Right cardiac atrium (tissue), 5 donors: ENCODE measurements at regions not wholly inside any gene's neighbourhood (a gene's known extent, or its start where the extent isn't known, plus 50 kb on each side); places are given as distances from the start of the nearest gene placed in this dataset.

Experiments
- ATAC-seq, 2 donors: fragments of 200-7000 bp; cut with Tn5 transposase; one replicate each; pipeline versions ENCODE4 v1.8.0 to v1.9.1; 2020; ENCODE audit warnings: moderate library complexity in 2 of 2, mild to moderate bottlenecking in 1 of 2
- DNase-seq, 3 donors: peaks; one replicate each; pipeline ENCODE4 v3.0.0-alpha.2; 2020
- H3K27ac ChIP-seq: one replicate; pipeline ENCODE4 v1.5.1; 2013; ENCODE audit warnings: mild to moderate bottlenecking, low read length, control low read depth, moderate library complexity
- H3K27me3 ChIP-seq: one replicate; pipeline ENCODE4 v1.6.1; 2013; ENCODE audit not compliant: control insufficient read depth, insufficient read depth
- H3K4me1 ChIP-seq: one replicate; pipeline ENCODE4 v1.6.1; 2013; ENCODE audit warnings: low read length; ENCODE audit not compliant: control insufficient read depth, insufficient read depth
- H3K4me3 ChIP-seq: one replicate; pipeline ENCODE4 v1.5.1; 2013; ENCODE audit warnings: low read length, control low read depth
- H3K9me3 ChIP-seq: one replicate; pipeline ENCODE4 v1.6.1; 2013; ENCODE audit warnings: low read length; ENCODE audit not compliant: control insufficient read depth
- WGBS: extraction: QIAGEN DNeasy Blood & Tissue Kit; methylation state at CpG from one replicate; pipeline ENCODE4 v1.1.7; 2013; 5-methylcytosine and 5-hydroxymethylcytosine counted together
- intact Hi-C, 4 donors: fragments of 100-400 bp; cut with DNase I; formaldehyde crosslinking; loops; one replicate each; pipeline versions ENCODE4 v1.11.0 to v1.14.0; 2022 to 2023
- donor health status: healthy with polysubstance abuse.
- donor health status: DM: no; HTN: yes; CAD: no.
- donor health status: DM: no; HTN: no; CAD: no.
- donor health status: DM: no; HTN: yes; CAD: no; lungs with severe emphysema.
- donor health status: DM: yes; HTN: yes; CAD: no.

- 62% methylated on average over 4 of the region's 4 CpGs for WGBS
- Histone ChIP-seq H3K4me1 (no peaks in the 10 kb centered on the region), H3K4me3 (no peak overlapping the region), H3K27me3 (no peaks in the 10 kb centered on the region), H3K27ac (no peak overlapping the region), H3K9me3 (no peaks in the 10 kb centered on the region)
- DNase-seq (no peak), ATAC-seq (no peak)
- intact Hi-C loops: no loop called here
These were observed 663.1 kb downstream of the XIRP2 start for GRCh38 chr2:167551416-167551815.

DNA sequence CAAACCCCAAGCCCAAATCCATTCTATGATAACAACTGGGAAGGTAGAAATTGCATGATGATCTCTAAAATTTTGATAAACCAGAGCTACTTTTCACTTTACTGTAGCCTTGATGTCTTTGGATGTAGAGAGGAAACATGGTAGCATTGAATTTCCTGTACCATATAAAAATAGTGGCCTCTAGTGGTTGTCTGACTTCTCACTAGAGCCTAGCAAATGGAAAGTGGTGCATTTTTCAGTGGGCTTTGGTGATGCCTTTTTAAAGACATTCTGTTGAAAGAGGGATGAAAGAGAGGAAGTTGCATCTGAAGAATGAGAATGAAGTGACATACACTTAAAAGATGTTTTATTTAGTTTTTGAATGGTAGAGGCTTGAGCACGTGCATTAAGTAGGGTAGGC, 662.2 kb downstream of the XIRP2 start:
- no peak overlapping the region for H3K4me3 ChIP-seq
- WGBS: 94% methylated on average over 1 of the region's 1 CpG
- H3K4me1 ChIP-seq: no peaks in the 10 kb centered on the region
- no peak for ATAC-seq
- no peak overlapping the region for H3K27ac ChIP-seq
- no peaks in the 10 kb centered on the region for H3K27me3 ChIP-seq
- DNase-seq: no peak
- no peaks in the 10 kb centered on the region for H3K9me3 ChIP-seq
- intact Hi-C loops: no loop called here

GRCh38 chr2:167548396-167548795, 660.1 kb downstream of the XIRP2 start:
- Histone ChIP-seq H3K4me1 (no peaks in the 10 kb centered on the region), H3K9me3 (no peaks in the 10 kb centered on the region), H3K27me3 (no peaks in the 10 kb centered on the region), H3K4me3 (no peak overlapping the region), H3K27ac (no peak overlapping the region)
- intact Hi-C loops: no loop called here
- WGBS: 83% methylated on average over 2 of the region's 2 CpGs
- ATAC-seq (no peak), DNase-seq (no peak)

GRCh38 chr2:167544602-167545001, 656.3 kb downstream of the XIRP2 start:
- Histone ChIP-seq H3K27ac (no peak overlapping the region), H3K4me3 (no peak overlapping the region), H3K27me3 (no peaks in the 10 kb centered on the region), H3K9me3 (no peaks in the 10 kb centered on the region), H3K4me1 (no peaks in the 10 kb centered on the region)
- 94% methylated on average over 19 of the region's 19 CpGs for WGBS
- DNase-seq (no peak), ATAC-seq (no peak)
- intact Hi-C loops: no loop called here

- no peaks in the 10 kb centered on the region for H3K4me1 ChIP-seq
- H3K27me3 ChIP-seq: no peaks in the 10 kb centered on the region
- H3K4me3 ChIP-seq: no peak overlapping the region
- WGBS: 88% methylated on average over 4 of the region's 4 CpGs
- no peak overlapping the region for H3K27ac ChIP-seq
- ATAC-seq (no peak), DNase-seq (no peak)
- intact Hi-C loops: no loop called here
- no peaks in the 10 kb centered on the region for H3K9me3 ChIP-seq
These were observed 655.4 kb downstream of the XIRP2 start for GRCh38 chr2:167543721-167544120.

GRCh38 chr2:167537743-167538142, 649.5 kb downstream of the XIRP2 start:
- Histone ChIP-seq H3K4me3 (no peak overlapping the region), H3K9me3 (no peaks in the 10 kb centered on the region), H3K27me3 (no peaks in the 10 kb centered on the region), H3K27ac (no peak overlapping the region), H3K4me1 (no peaks in the 10 kb centered on the region)
- 68% methylated on average over 4 of the region's 4 CpGs for WGBS
- DNase-seq: no peak
- ATAC-seq: no peak
- intact Hi-C loops: no loop called here

- no peaks in the 10 kb centered on the region for H3K4me1 ChIP-seq
- H3K4me3 ChIP-seq: no peak overlapping the region
- no peaks in the 10 kb centered on the region for H3K9me3 ChIP-seq
- ATAC-seq: no peak
- H3K27ac ChIP-seq: no peak overlapping the region
- intact Hi-C loops: no loop called here
- WGBS: 87% methylated on average over 1 of the region's 1 CpG
- H3K27me3 ChIP-seq: no peaks in the 10 kb centered on the region
- no peak for DNase-seq
These were observed 646.2 kb downstream of the XIRP2 start for GRCh38 chr2:167534443-167534842.

DNA sequence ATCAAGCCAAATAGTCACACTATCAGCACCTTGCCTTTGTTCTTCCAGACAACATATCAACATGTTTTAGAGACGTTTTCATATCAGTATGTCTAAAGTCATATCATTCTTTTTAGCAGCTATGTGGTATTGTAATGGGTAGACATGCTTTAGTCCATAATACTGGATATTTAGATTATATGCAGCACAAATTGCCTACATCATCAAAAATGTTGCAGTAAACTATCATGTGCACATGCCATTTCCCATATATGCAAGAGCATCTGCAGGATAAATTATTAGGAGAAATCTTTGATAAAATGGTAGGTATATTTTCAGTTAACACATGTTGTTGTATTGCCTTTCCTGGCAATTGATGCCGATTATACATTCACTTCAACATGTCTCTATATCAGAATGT, 636.5 kb downstream of the XIRP2 start:
- H3K4me1 ChIP-seq: no peaks in the 10 kb centered on the region
- ATAC-seq (no peak), DNase-seq (no peak)
- H3K4me3 ChIP-seq: no peak overlapping the region
- intact Hi-C loops: no loop called here
- no peaks in the 10 kb centered on the region for H3K9me3 ChIP-seq
- H3K27ac ChIP-seq: no peak overlapping the region
- WGBS: 55% methylated on average over 2 of the region's 2 CpGs
- H3K27me3 ChIP-seq: no peaks in the 10 kb centered on the region

DNA sequence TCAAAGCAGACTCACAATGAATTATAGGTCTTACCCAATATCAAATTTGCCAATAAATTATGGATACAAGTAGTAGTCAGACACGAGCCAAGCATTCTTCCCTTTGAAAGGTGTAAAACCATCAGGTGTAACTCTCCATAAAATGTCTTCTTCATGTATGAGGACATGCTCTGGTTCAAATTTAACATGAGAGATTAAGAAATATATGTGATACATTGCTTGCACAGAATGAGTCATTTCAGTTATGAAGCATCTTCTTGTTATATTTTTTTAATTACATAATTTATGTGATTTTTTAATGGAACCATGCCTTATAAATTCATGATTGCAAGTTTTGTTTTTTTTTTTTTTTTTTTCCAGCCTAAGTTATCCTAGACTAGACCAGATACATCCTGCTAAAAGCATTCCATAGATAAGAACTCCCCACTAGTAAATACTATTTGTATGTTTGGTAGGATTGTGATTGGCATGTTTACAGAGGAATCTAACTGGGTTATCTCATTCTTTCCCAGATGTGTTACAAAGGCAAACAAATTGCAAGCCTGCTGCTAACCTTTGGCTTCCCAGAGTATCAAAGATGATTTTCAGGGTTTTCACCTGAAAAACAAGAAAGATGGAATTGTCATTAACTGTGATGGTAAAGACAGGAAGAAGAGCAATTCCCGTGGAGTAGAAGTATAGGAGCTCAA, 621.9 kb downstream of the XIRP2 start:
- Histone ChIP-seq H3K27ac (no peak overlapping the region), H3K4me1 (no peaks in the 10 kb centered on the region), H3K4me3 (no peak overlapping the region), H3K27me3 (no peaks in the 10 kb centered on the region), H3K9me3 (no peaks in the 10 kb centered on the region)
- 46% methylated on average over 2 of the region's 2 CpGs for WGBS
- ATAC-seq (no peak), DNase-seq (no peak)
- intact Hi-C loops: no loop called here

DNA sequence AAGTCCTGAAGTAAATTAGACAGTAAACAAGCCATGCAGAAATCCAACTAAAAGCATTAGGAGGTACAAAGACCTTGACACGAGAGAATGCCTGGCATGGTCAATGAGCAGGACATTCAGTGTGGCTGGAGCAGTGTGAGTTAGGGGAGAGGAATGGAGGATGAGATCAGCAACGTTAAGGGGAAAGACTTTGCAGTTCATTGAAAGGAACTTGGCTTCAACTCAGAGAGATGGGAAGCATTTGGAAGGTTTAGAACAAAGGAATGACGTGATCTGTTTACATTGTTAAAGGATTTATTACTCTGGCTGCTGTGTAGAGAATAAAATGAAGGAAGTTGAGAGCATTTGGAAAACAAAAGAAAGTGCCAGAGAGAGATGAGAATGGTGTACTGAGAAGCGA, 621.3 kb downstream of the XIRP2 start:
- DNase-seq (no peak), ATAC-seq (no peak)
- intact Hi-C loops: no loop called here
- 22% methylated on average over 4 of the region's 4 CpGs for WGBS
- Histone ChIP-seq H3K4me1 (no peaks in the 10 kb centered on the region), H3K4me3 (no peak overlapping the region), H3K27me3 (no peaks in the 10 kb centered on the region), H3K27ac (no peak overlapping the region), H3K9me3 (no peaks in the 10 kb centered on the region)

DNA sequence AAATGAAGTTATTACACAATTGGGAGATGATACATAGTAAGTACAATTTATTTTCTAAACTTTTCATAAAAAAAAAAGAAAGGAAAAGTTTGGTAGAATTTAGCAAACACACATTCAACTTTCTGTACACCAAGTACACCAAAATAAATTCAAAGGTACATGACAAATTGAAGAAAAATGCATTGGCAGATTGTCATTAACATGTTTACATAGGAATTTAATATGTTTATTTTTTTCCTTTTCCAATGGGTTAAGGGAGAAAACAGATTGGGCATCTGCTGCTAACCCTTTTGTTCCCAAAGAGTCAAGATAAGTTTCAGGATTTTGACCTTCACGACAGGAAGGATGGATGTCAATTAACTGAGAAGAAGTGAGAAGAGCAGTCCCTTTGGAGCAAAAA, 620.4 kb downstream of the XIRP2 start:
- no peak for ATAC-seq
- no peak for DNase-seq
- H3K27ac ChIP-seq: no peak overlapping the region
- no peaks in the 10 kb centered on the region for H3K27me3 ChIP-seq
- H3K4me1 ChIP-seq: no peaks in the 10 kb centered on the region
- H3K9me3 ChIP-seq: no peaks in the 10 kb centered on the region
- WGBS: 75% methylated on average over 1 of the region's 1 CpG
- intact Hi-C loops: no loop called here
- H3K4me3 ChIP-seq: no peak overlapping the region

DNA sequence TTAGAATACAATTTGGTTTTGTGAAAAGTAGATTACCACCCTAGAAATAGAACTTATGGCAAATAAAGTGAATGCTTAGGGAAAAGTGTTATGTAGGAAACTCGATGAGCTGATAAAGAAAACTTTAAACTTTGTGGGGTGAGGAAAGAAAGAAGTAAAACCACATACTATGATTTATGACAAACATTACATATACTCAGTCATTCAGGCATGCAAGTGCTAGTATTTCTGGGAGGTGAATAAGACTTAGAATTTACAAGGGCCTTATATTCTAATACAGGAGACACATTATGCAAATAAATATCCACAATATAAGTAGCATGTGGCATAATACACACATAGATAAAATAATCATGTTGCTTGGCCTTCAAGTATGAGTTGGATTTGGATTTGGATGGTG, 618.1 kb downstream of the XIRP2 start:
- no peak overlapping the region for H3K4me3 ChIP-seq
- ATAC-seq (no peak), DNase-seq (no peak)
- no peaks in the 10 kb centered on the region for H3K27me3 ChIP-seq
- H3K4me1 ChIP-seq: no peaks in the 10 kb centered on the region
- no peak overlapping the region for H3K27ac ChIP-seq
- 68% methylated on average over 1 of the region's 1 CpG for WGBS
- intact Hi-C loops: no loop called here
- no peaks in the 10 kb centered on the region for H3K9me3 ChIP-seq
